Muscle layer of colon (tissue), 2 donors: ENCODE measurements at regions not wholly inside any gene's neighbourhood (a gene's known extent, or its start where the extent isn't known, plus 50 kb on each side); places are given as distances from the start of the nearest gene placed in this dataset.

Experiments used
- H3K27ac ChIP-seq: one replicate; pipeline ENCODE4 v1.7.0; 2013; ENCODE audit warnings: low read depth, mild to moderate bottlenecking, low read length, moderate library complexity
- H3K27me3 ChIP-seq, 2 donors: one replicate each; pipeline ENCODE4 v1.7.0; 2013; ENCODE audit warnings: low read length in 2 of 2, mild to moderate bottlenecking in 2 of 2; ENCODE audit not compliant: insufficient read depth in 2 of 2, control insufficient read depth in 1 of 2
- H3K36me3 ChIP-seq: one replicate; pipeline ENCODE4 v1.7.0; 2013; ENCODE audit warnings: mild to moderate bottlenecking, low read length; ENCODE audit not compliant: insufficient read depth
- H3K4me1 ChIP-seq: one replicate; pipeline ENCODE4 v1.7.0; 2013; ENCODE audit warnings: mild to moderate bottlenecking, low read length; ENCODE audit not compliant: insufficient read depth
- H3K4me3 ChIP-seq, 2 donors: one replicate each; pipeline ENCODE4 v1.7.0; 2013; ENCODE audit warnings: low read length in 2 of 2, low read depth in 1 of 2, mild to moderate bottlenecking in 1 of 2, moderate library complexity in 1 of 2
- H3K9ac ChIP-seq: one replicate; pipeline ENCODE4 v1.7.0; 2013; ENCODE audit warnings: low read length
- H3K9me3 ChIP-seq: one replicate; pipeline ENCODE4 v1.7.0; 2013; ENCODE audit warnings: mild to moderate bottlenecking, low read length
- donor health status: abdominal sarcoma.
- donor health status: Adenocarcinoma of cecum.

GRCh38 chr5:65068410-65068809 lies 299.7 kb downstream of the CWC27 start:
- no peaks in the 10 kb centered on the region for H3K27me3 ChIP-seq
- H3K9ac ChIP-seq: no peak overlapping the region
- H3K36me3 ChIP-seq: no peaks in the 10 kb centered on the region
- peaks cover 19% of the 10 kb centered on the region for H3K4me1 ChIP-seq
- no peak overlapping the region for H3K4me3 ChIP-seq
- no peak overlapping the region for H3K27ac ChIP-seq
- H3K9me3 ChIP-seq: no peaks in the 10 kb centered on the region

- H3K4me1 ChIP-seq: peaks cover 19% of the 10 kb centered on the region
- no peaks in the 10 kb centered on the region for H3K36me3 ChIP-seq
- H3K9ac ChIP-seq: no peak overlapping the region
- H3K4me3 ChIP-seq: no peak overlapping the region
- H3K27ac ChIP-seq: no peak overlapping the region
- no peaks in the 10 kb centered on the region for H3K27me3 ChIP-seq
- no peaks in the 10 kb centered on the region for H3K9me3 ChIP-seq
These were observed 301.3 kb downstream of the CWC27 start for GRCh38 chr5:65070026-65070425.

- H3K27ac ChIP-seq: no peak overlapping the region
- H3K4me1 ChIP-seq: peaks cover 17% of the 10 kb centered on the region
- H3K36me3 ChIP-seq: no peaks in the 10 kb centered on the region
- H3K4me3 ChIP-seq: no peak overlapping the region
- H3K9me3 ChIP-seq: no peaks in the 10 kb centered on the region
- H3K9ac ChIP-seq: no peak overlapping the region
- H3K27me3 ChIP-seq: no peaks in the 10 kb centered on the region
These were observed 304.1 kb downstream of the CWC27 start for GRCh38 chr5:65072850-65073249.

DNA sequence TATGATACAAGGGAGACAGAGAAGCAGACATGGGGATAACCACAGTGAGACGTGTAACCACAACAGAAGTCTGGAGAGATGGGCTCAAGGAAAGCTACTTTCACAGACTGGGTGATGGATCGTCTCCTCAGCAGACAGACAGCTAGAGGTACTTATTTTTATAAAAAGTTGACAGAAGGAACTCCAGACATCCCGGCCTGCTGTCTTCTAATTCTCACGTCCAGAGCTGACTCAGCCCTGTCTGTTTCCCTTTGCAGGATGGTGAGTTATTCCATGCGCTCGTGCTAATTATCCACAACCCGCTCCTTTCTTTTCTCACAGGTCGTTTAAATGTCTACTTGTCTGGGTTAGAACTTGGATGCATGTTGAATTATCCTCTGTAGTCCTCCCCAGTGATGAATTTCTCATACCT lies 304.5 kb downstream of the CWC27 start:
- H3K36me3 ChIP-seq: no peaks in the 10 kb centered on the region
- no peaks in the 10 kb centered on the region for H3K9me3 ChIP-seq
- peaks cover 17% of the 10 kb centered on the region for H3K4me1 ChIP-seq
- H3K4me3 ChIP-seq: no peak overlapping the region
- no peaks in the 10 kb centered on the region for H3K27me3 ChIP-seq
- H3K27ac ChIP-seq: no peak overlapping the region
- no peak overlapping the region for H3K9ac ChIP-seq

DNA sequence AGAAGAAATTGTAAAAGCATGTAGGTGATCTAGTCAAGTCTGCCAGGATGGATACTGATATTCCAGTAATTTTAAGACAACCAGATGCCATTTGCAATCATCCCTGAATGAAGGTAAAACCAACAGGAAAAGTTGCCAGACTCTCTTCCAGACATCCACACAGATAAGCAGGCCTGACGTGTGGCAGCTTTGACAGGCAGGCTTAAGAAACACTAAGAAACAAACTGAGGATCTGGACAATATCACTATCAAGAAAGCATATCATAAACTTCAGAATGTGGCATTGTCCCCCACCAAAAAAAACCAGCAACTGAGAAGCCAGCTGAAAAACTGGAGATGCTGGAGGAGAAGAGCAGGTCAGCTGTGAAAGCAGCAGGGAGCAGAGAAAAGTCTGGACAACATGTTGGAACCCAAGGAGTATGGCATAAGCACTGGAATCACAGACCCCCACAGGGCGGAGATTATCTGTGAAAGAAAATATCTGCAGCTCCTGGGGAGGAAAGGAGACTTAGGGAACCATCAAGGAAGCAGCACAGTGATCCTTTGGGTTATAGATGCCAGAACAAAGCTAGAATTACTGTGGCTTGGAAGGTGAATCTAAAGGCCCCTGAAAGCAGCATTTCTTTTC lies 307.0 kb downstream of the CWC27 start:
- peak overlapping the region; percentile 3 for H3K27ac ChIP-seq
- H3K9me3 ChIP-seq: no peaks in the 10 kb centered on the region
- H3K36me3 ChIP-seq: no peaks in the 10 kb centered on the region
- H3K4me3 ChIP-seq: no peak overlapping the region
- no peak overlapping the region for H3K9ac ChIP-seq
- no peaks in the 10 kb centered on the region for H3K27me3 ChIP-seq
- peaks cover 17% of the 10 kb centered on the region for H3K4me1 ChIP-seq

GRCh38 chr5:65076251-65076869 lies 307.6 kb downstream of the CWC27 start:
- Histone ChIP-seq H3K4me3 (no peak overlapping the region), H3K36me3 (no peaks in the 10 kb centered on the region), H3K4me1 (peaks cover 17% of the 10 kb centered on the region), H3K9me3 (no peaks in the 10 kb centered on the region), H3K27ac (no peak overlapping the region), H3K9ac (no peak overlapping the region), H3K27me3 (no peaks in the 10 kb centered on the region)

DNA sequence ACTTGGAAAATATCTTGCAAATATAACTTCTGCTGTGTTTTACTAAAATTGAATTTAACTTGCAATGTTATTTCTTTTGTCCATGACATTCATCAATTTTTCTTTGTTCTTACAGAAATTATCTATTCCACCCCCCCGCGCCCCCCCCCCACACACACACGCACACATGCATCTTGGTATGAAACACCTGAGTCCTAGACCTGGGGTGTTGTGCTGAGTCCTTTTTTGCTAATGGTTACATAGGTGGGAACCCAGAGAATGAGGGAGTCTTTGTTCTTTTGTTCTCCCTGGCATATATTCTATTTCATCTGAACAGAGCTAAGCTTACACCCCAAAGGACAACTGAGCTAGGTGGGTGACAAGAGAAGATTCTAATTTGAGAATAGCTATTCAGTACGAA lies 308.9 kb downstream of the CWC27 start:
- H3K36me3 ChIP-seq: no peaks in the 10 kb centered on the region
- H3K27ac ChIP-seq: no peak overlapping the region
- H3K4me3 ChIP-seq: no peak overlapping the region
- no peaks in the 10 kb centered on the region for H3K27me3 ChIP-seq
- H3K9me3 ChIP-seq: no peaks in the 10 kb centered on the region
- peaks cover 16% of the 10 kb centered on the region for H3K4me1 ChIP-seq
- no peak overlapping the region for H3K9ac ChIP-seq

GRCh38 chr5:65078331-65078730 lies 309.6 kb downstream of the CWC27 start:
- no peaks in the 10 kb centered on the region for H3K36me3 ChIP-seq
- H3K9me3 ChIP-seq: no peaks in the 10 kb centered on the region
- no peak overlapping the region for H3K4me3 ChIP-seq
- H3K27ac ChIP-seq: no peak overlapping the region
- H3K9ac ChIP-seq: no peak overlapping the region
- H3K4me1 ChIP-seq: peaks cover 12% of the 10 kb centered on the region
- H3K27me3 ChIP-seq: no peaks in the 10 kb centered on the region

GRCh38 chr5:65081071-65081470 lies 312.3 kb downstream of the CWC27 start:
- H3K36me3 ChIP-seq: no peaks in the 10 kb centered on the region
- peaks cover 5% of the 10 kb centered on the region for H3K4me1 ChIP-seq

DNA sequence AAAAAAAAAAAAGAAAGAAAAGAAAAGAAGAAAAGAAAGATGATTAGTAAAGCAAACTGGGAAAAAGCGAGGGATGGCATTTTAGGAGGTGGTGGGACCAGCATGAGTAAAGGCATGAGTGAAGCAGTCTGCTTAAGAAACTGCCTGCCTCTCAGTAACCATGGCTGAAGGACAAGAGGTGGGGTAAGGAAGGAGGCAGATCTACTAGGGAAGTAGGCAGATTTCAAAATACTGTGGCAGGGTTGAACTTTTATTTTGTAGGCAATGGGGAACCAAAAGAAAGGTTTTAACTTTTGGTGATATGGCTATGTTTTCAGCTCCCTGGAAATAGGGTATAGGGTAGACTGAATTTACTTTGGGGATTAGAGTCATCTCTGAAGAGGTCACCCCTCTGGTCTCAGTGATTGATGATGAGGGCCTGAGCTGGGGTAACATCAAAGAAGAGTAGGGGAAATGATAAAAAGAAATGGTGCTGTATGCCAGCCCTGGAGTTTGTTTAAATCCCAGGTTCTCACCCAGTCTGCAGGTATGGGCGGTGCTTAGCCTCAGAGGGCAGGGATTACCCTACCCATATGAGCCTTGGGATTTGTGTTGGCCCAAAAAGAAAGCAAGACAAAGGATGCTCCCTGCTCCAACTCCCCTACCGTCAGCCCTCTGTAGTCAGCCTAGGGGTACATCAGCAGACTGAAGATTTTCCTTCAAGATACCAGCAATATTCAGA lies 316.2 kb downstream of the CWC27 start:
- no peaks in the 10 kb centered on the region for H3K27me3 ChIP-seq

More at GRCh38 chr5:65081071-65081470, 312.3 kb downstream of the CWC27 start:
- no peak overlapping the region for H3K4me3 ChIP-seq
- H3K9ac ChIP-seq: no peak overlapping the region
- H3K27me3 ChIP-seq: no peaks in the 10 kb centered on the region
- no peaks in the 10 kb centered on the region for H3K9me3 ChIP-seq
- no peak overlapping the region for H3K27ac ChIP-seq

GRCh38 chr5:65085516-65085850 lies 316.8 kb downstream of the CWC27 start:
- no peaks in the 10 kb centered on the region for H3K27me3 ChIP-seq
- H3K4me3 ChIP-seq: no peak overlapping the region
- no peak overlapping the region for H3K9ac ChIP-seq
- no peaks in the 10 kb centered on the region for H3K9me3 ChIP-seq
- peaks cover 6% of the 10 kb centered on the region for H3K4me1 ChIP-seq
- no peak overlapping the region for H3K27ac ChIP-seq
- H3K36me3 ChIP-seq: no peaks in the 10 kb centered on the region

More for the DNA sequence above, 316.2 kb downstream of the CWC27 start:
- H3K4me1 ChIP-seq: peaks cover 6% of the 10 kb centered on the region
- H3K9ac ChIP-seq: no peak overlapping the region
- no peak overlapping the region for H3K27ac ChIP-seq
- no peaks in the 10 kb centered on the region for H3K9me3 ChIP-seq
- H3K36me3 ChIP-seq: no peaks in the 10 kb centered on the region
- H3K4me3 ChIP-seq: no peak overlapping the region
